A673 (cell line): ENCODE measurements at regions not wholly inside any gene's neighbourhood (a gene's known extent, or its start where the extent isn't known, plus 50 kb on each side); places are given as distances from the start of the nearest gene placed in this dataset.

ENCODE experiments used
- BruUV-seq: library from RNA; stranded (reverse); fragments of 400-500 nt; replicated peaks from 2 replicates; lab custom pipeline; 2021; lab: Mats Ljungman, UMichigan
- CTCF ChIA-PET: fragments of 300-600 bp; sonication (Branson Sonifier 250); formaldehyde crosslinking; loops from one replicate; lab custom pipeline; 2022; ENCODE audit warnings: antibody characterized with exemption; lab: Charles Lee
- POLR2A ChIA-PET: fragments of 300-600 bp; sonication (Branson Sonifier 250); formaldehyde crosslinking; loops from one replicate; lab custom pipeline; 2022; ENCODE audit warnings: antibody characterized with exemption; ENCODE audit not compliant: low non-redundant PET; lab: Charles Lee
- DNase-seq: peaks from one replicate; pipeline ENCODE4 v3.0.0-alpha.2; 2015; ENCODE audit warnings: low spot score
- H3K27ac ChIP-seq: fragments of 200-600 bp; sonication (generic); 2 replicates; pipeline ENCODE4 v1.5.1; 2016; ENCODE audit warnings: mixed run types, low read depth, mild to moderate bottlenecking, mixed read lengths, antibody characterized with exemption, low read length; ENCODE audit not compliant: poor library complexity, severe bottlenecking
- H3K27me3 ChIP-seq: fragments of 200-600 bp; sonication (generic); replicated peaks from 2 replicates; pipeline ENCODE4 v1.6.1; 2017; ENCODE audit warnings: mixed run types, low read depth, mild to moderate bottlenecking, mixed read lengths, antibody characterized with exemption, low read length; ENCODE audit not compliant: insufficient read depth, poor library complexity
- H3K36me3 ChIP-seq: fragments of 200-600 bp; sonication (generic); 2 replicates; pipeline ENCODE4 v1.6.1; 2016; ENCODE audit warnings: mixed run types, mild to moderate bottlenecking, mixed read lengths, antibody characterized with exemption, low read length; ENCODE audit not compliant: insufficient read depth, poor library complexity, severe bottlenecking
- H3K4me1 ChIP-seq: fragments of 200-600 bp; sonication (generic); 2 replicates; pipeline ENCODE4 v1.6.1; 2017; ENCODE audit warnings: mixed run types, mild to moderate bottlenecking, mixed read lengths, antibody characterized with exemption, low read length; ENCODE audit not compliant: insufficient read depth, poor library complexity, severe bottlenecking
- H3K4me3 ChIP-seq: fragments of 200-600 bp; sonication (generic); 2 replicates; pipeline ENCODE4 v1.5.1; 2016; ENCODE audit warnings: low read depth, mixed run types, mild to moderate bottlenecking, mixed read lengths, low read length; ENCODE audit not compliant: poor library complexity, severe bottlenecking
- H3K9me3 ChIP-seq: fragments of 200-600 bp; sonication (generic); 2 replicates; pipeline ENCODE4 v1.6.1; 2016; ENCODE audit warnings: mixed run types, low read depth, mild to moderate bottlenecking, mixed read lengths, antibody characterized with exemption, low read length; ENCODE audit not compliant: poor library complexity, severe bottlenecking
- CTCF ChIP-seq: fragments of 300-800, 200-600 bp; sonication (generic); conservative IDR thresholded peaks from 2 replicates; pipeline ENCODE4 v1.5.1; 2017; ENCODE audit warnings: low read depth, mild to moderate bottlenecking, antibody characterized with exemption, low read length, moderate library complexity, mixed read lengths
- EZH2 ChIP-seq: fragments of 200-600 bp; sonication (generic); IDR thresholded peaks from 2 replicates; pipeline ENCODE4 v1.6.1; 2017; ENCODE audit warnings: borderline replicate concordance, low read depth, mild to moderate bottlenecking, mixed read lengths, antibody characterized with exemption, low read length; ENCODE audit not compliant: poor library complexity, severe bottlenecking
- intact Hi-C: fragments of 100-400 bp; cut with micrococcal nuclease; formaldehyde crosslinking; loops from one replicate; pipeline ENCODE4 v1.10.0; 2022; ENCODE audit not compliant: unreplicated experiment

GRCh38 chr4:137647375-137647774 is 115.1 kb upstream of the PCDH18 start:
- TF ChIP-seq CTCF (no peak), EZH2 (no peak)
- intact Hi-C loops: no loop called here
- no peak overlapping the region for H3K27ac ChIP-seq
- ChIA-PET CTCF (no interaction called here), POLR2A (no interaction called here)
- no peaks in the 10 kb centered on the region for H3K4me1 ChIP-seq
- no peaks in the 10 kb centered on the region for H3K27me3 ChIP-seq
- no peak for DNase-seq
- BruUV-seq: no TSS peak
- no peaks in the 10 kb centered on the region for H3K9me3 ChIP-seq
- no peaks in the 10 kb centered on the region for H3K36me3 ChIP-seq
- no peak overlapping the region for H3K4me3 ChIP-seq

- ChIA-PET POLR2A (no interaction called here), CTCF (no interaction called here)
- Histone ChIP-seq H3K4me3 (no peak overlapping the region), H3K9me3 (no peaks in the 10 kb centered on the region), H3K4me1 (no peaks in the 10 kb centered on the region), H3K27me3 (no peaks in the 10 kb centered on the region), H3K27ac (no peak overlapping the region), H3K36me3 (no peaks in the 10 kb centered on the region)
- intact Hi-C loops: no loop called here
- no peak for DNase-seq
- BruUV-seq: no TSS peak
- TF ChIP-seq CTCF (no peak), EZH2 (no peak)
Measured at GRCh38 chr4:137644201-137644600, 111.9 kb upstream of the PCDH18 start.

- ChIA-PET CTCF (no interaction called here), POLR2A (no interaction called here)
- BruUV-seq: no TSS peak
- Histone ChIP-seq H3K36me3 (no peaks in the 10 kb centered on the region), H3K27me3 (no peaks in the 10 kb centered on the region), H3K27ac (no peak overlapping the region), H3K9me3 (no peaks in the 10 kb centered on the region), H3K4me3 (no peak overlapping the region), H3K4me1 (peaks cover 3% of the 10 kb centered on the region)
- DNase-seq: no peak
- intact Hi-C loops: no loop called here
- TF ChIP-seq EZH2 (no peak), CTCF (no peak)
Measured at GRCh38 chr4:137641544-137641943, 109.2 kb upstream of the PCDH18 start.
